OCI-LY3 (cell line): ENCODE measurements at regions not wholly inside any gene's neighbourhood (a gene's known extent, or its start where the extent isn't known, plus 50 kb on each side); places are given as distances from the start of the nearest gene placed in this dataset.

Source experiments
- CTCF ChIP-seq: fragments of 200-600, 300-600 bp; sonication (generic); IDR thresholded peaks from 2 replicates; pipeline ENCODE4 v1.5.1; 2014; ENCODE audit warnings: antibody characterized with exemption, low read length, low read depth
- EZH2phosphoT487 ChIP-seq: fragments of 200-600 bp; shearing (Covaris generic); IDR thresholded peaks from 2 replicates; pipeline ENCODE4 v1.6.1; 2018; ENCODE audit warnings: antibody characterized with exemption, mixed run types, low read depth

GRCh38 chr2:220871909-220872308 lies 700.2 kb downstream of the EPHA4 start:
- TF ChIP-seq CTCF (no peak), EZH2phosphoT487 (no peak)
